NB4 (cell line): ENCODE measurements at regions not wholly inside any gene's neighbourhood (a gene's known extent, or its start where the extent isn't known, plus 50 kb on each side); places are given as distances from the start of the nearest gene placed in this dataset.

Experiments
- CTCF ChIP-seq: IDR thresholded peaks from one replicate; pipeline ENCODE4 v1.5.1; 2012; ENCODE audit warnings: low read depth, low read length
- MAX ChIP-seq: IDR thresholded peaks from 2 replicates; pipeline ENCODE4 v1.6.1; 2011; ENCODE audit warnings: low read depth, low read length
- MYC ChIP-seq: IDR thresholded peaks from 2 replicates; pipeline ENCODE4 v1.6.1; 2011; ENCODE audit warnings: low read depth, low read length
- POLR2A ChIP-seq: IDR thresholded peaks from 2 replicates; pipeline ENCODE4 v1.6.1; 2011; ENCODE audit warnings: mild to moderate bottlenecking; ENCODE audit not compliant: insufficient read length; ENCODE audit errors: extremely low read depth

- TF ChIP-seq CTCF (no peak), POLR2A (no peak), MAX (no peak), MYC (no peak)
Measured at GRCh38 chr10:120402147-120402766, 54.8 kb upstream of the PLPP4 start.
